ENCODE measurements at regions not wholly inside any gene's neighbourhood (a gene's known extent, or its start where the extent isn't known, plus 50 kb on each side); places are given as distances from the start of the nearest gene placed in this dataset.

DNA sequence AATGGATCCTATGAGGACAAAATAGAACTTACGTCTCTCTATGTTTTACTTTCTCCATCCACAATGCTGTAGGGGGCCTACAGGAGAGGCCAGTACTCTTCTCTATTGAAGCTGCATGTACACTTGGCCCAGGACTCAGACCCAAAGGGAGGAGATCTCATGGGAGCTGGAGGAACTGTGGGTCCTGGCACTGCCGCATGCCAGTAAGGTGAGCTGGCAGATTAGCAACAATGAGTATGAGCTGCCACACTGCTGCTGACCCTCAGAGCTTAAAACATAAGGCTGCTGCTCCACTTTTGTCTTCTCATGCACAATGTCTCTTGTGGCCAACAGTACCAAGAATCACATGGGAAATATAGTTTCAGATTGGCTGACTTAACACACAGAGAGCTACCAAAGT, 57.8 kb upstream of the TBC1D5 start:
- no peak for DNase-seq (ENCODE audit: low spot score)

DNA sequence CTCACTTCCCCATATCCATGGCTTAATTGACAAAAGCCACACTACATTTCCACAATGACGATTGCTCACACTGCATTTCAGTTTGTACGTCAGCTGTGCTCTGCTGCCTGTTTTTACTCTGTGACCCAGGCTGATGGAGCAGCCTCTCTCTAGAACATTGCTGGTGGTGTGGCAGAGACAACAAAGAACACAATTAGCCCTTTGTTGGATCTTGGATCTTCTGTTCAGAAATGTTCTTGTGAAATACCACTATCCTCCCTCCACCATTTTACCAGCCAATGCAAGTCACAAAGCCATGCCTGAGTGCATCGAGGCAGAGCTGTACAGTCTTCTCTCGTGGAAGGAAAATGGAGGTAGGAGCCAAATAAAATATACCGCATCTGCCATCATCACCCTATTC, 56.9 kb upstream of the TBC1D5 start:
- no peak for DNase-seq (ENCODE audit: low spot score)

DNA sequence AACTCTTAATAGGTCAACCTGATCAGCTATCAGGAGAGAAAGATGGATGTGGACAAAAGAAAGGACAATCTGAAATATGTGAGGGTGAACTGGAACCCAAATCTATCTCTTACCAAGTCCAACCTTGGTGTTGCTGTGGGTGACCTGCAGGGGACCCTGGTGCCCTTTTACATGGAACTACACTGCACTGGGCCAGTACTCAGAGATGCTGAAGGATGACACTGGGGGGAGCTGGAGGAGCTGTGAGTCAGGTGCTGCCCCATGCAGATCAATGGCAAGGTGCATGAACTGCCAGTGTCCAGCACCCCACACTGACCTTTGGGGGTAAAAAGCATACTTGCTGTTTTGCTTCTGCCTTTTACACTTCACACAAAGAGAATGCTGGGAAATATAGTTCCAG, 55.6 kb upstream of the TBC1D5 start:
- DNase-seq (ENCODE audit: low spot score), result no peak

DNA sequence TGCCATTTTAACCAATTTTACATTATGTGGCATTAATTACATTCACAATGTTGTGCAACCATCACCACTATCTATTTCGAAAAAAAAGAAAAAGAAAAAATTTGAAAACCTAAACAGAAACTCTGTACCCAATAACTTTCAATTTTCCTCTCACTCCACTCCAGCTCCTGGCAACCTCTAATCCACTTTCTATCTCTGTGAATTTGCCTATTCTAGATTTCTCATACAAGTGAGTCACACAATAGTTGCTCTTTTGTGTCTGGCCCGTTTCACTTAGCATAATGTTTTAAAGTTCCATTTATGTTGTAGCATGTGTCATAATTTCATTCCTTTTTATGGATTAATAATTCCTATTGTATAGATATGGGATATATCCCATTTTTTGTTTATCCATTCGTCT, 53.3 kb upstream of the TBC1D5 start:
- DNase-seq (ENCODE audit: low spot score), result no peak

DNA sequence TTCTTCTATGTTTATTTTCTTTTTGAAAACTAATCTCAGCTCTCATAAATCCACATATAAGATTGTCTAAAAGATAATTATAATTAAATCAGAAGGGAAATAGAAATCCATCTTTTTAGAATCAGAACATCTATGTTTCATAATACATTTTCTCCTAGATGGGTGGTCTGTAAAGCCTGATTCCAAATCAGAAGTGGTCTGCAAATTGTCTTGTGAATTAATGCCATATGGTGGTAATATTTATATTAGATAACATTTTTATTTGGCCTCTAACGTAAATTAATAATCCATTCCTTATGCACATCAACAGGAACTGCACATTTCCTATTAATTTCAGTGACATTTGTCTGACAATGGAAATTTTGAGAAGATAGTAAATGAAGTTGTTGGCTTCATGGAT, 52.8 kb upstream of the TBC1D5 start:
- DNase-seq (ENCODE audit: low spot score), result no peak

DNA sequence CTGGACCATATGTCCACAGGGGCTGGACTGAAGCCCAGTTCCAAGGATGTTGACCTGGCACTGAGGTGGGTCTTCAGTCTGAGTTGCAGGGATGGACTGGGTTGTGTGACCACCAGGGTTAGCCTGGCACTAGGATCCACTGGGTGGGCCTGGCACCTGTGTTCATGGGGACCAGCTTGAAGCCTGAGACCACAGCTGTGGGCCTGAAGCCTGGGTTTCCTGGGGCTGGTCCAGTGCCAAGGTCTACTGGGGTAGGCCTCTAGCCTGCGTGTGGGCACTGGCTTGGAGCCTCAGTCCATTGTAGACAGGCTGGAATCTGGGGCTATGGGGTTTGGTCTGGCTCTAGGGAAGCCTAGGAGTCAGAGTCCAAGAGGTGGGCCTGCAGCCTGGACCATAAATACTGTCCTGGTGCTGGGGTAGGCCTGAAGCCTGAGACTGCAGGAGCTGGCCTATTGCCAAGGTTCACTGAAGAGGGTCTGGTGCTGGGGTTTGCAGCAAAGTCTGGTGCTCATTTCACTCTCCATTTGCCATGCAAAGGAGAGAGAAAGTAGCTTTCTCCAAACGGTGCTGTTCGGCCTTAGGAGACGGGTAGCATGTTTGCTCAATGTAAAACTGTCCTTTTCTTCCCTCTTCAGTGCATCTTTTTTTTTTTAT, 51.2 kb upstream of the TBC1D5 start:
- no peak for DNase-seq (ENCODE audit: low spot score)

Measured in H4 (cell line).